A673 (cell line): ENCODE measurements at regions not wholly inside any gene's neighbourhood (a gene's known extent, or its start where the extent isn't known, plus 50 kb on each side); places are given as distances from the start of the nearest gene placed in this dataset.

Experiments
- CTCF ChIP-seq: fragments of 300-800, 200-600 bp; sonication (generic); conservative IDR thresholded peaks from 2 replicates; pipeline ENCODE4 v1.5.1; 2017; ENCODE audit warnings: low read depth, mild to moderate bottlenecking, antibody characterized with exemption, low read length, moderate library complexity, mixed read lengths
- EZH2 ChIP-seq: fragments of 200-600 bp; sonication (generic); IDR thresholded peaks from 2 replicates; pipeline ENCODE4 v1.6.1; 2017; ENCODE audit warnings: borderline replicate concordance, low read depth, mild to moderate bottlenecking, mixed read lengths, antibody characterized with exemption, low read length; ENCODE audit not compliant: poor library complexity, severe bottlenecking

- TF ChIP-seq CTCF (no peak), EZH2 (no peak)
These were observed 1223.8 kb downstream of the SORCS3 start for GRCh38 chr10:105864854-105865253.
